Loucy (cell line): ENCODE measurements at regions not wholly inside any gene's neighbourhood (a gene's known extent, or its start where the extent isn't known, plus 50 kb on each side); places are given as distances from the start of the nearest gene placed in this dataset.

Experiments
- H2AFZ ChIP-seq: fragments of 200-600 bp; sonication (generic); 2 replicates; pipeline ENCODE4 v1.6.0; 2016; ENCODE audit warnings: antibody characterized with exemption, mild to moderate bottlenecking, low read length, moderate library complexity
- H3F3A ChIP-seq: fragments of 200-600 bp; 2 replicates; pipeline ENCODE4 v1.6.0; 2016; ENCODE audit warnings: antibody characterized with exemption, low read depth, mild to moderate bottlenecking
- H3K27me3 ChIP-seq: fragments of 200-600 bp; sonication (generic); 2 replicates; pipeline ENCODE4 v1.6.1; 2014; ENCODE audit warnings: low read length, mild to moderate bottlenecking; ENCODE audit not compliant: insufficient read depth, poor library complexity, severe bottlenecking
- H3K36me3 ChIP-seq: fragments of 200-600 bp; sonication (generic); 2 replicates; pipeline ENCODE4 v1.6.1; 2016; ENCODE audit warnings: low read length; ENCODE audit not compliant: insufficient read depth
- H3K4me1 ChIP-seq: fragments of 200-600 bp; sonication (generic); 2 replicates; pipeline ENCODE4 v1.5.1; 2014; ENCODE audit warnings: low read length, mild to moderate bottlenecking; ENCODE audit not compliant: insufficient read depth, poor library complexity, severe bottlenecking
- H3K4me2 ChIP-seq: fragments of 200-600 bp; sonication (generic); 2 replicates; pipeline ENCODE4 v1.6.0; 2014; ENCODE audit warnings: antibody characterized with exemption, low read length, low read depth, mild to moderate bottlenecking; ENCODE audit not compliant: poor library complexity, severe bottlenecking
- H3K4me3 ChIP-seq: fragments of 200-600 bp; sonication (generic); 2 replicates; pipeline ENCODE4 v1.5.1; 2014; ENCODE audit warnings: low read length, mild to moderate bottlenecking, mixed read lengths; ENCODE audit not compliant: poor library complexity, severe bottlenecking
- H3K79me2 ChIP-seq: fragments of 200-600 bp; sonication (generic); 2 replicates; pipeline ENCODE4 v1.6.1; 2014; ENCODE audit warnings: low read length; ENCODE audit not compliant: insufficient read depth
- H3K9ac ChIP-seq: fragments of 200-600 bp; sonication (generic); 2 replicates; pipeline ENCODE4 v1.6.0; 2014; ENCODE audit warnings: mild to moderate bottlenecking, low read depth, low read length, moderate library complexity; ENCODE audit not compliant: poor library complexity, severe bottlenecking
- H3K9me2 ChIP-seq: fragments of 200-600 bp; sonication (generic); replicated peaks from 2 replicates; pipeline ENCODE4 v1.6.1; 2016; ENCODE audit warnings: low read depth, low read length, mixed read lengths
- H3K9me3 ChIP-seq: fragments of 200-600 bp; sonication (generic); 2 replicates; pipeline ENCODE4 v1.6.1; 2014; ENCODE audit warnings: mild to moderate bottlenecking, antibody characterized with exemption, low read length, low read depth; ENCODE audit not compliant: insufficient read depth
- H4K20me1 ChIP-seq: fragments of 200-600 bp; sonication (generic); 2 replicates; pipeline ENCODE4 v1.6.0; 2014; ENCODE audit warnings: antibody characterized with exemption, low read length, mild to moderate bottlenecking; ENCODE audit not compliant: insufficient read depth, poor library complexity, severe bottlenecking
- CTCF ChIP-seq: fragments of 200-600 bp; sonication (generic); conservative IDR thresholded peaks from 2 replicates; pipeline ENCODE4 v1.5.1; 2014; ENCODE audit warnings: mild to moderate bottlenecking, antibody characterized with exemption, low read length
- EZH2phosphoT487 ChIP-seq: fragments of 200-600 bp; IDR thresholded peaks from 2 replicates; pipeline ENCODE4 v1.6.1; 2018; ENCODE audit warnings: antibody characterized with exemption, mild to moderate bottlenecking, moderate library complexity, borderline replicate concordance

GRCh38 chr5:13063088-13063487 is 881.4 kb downstream of the DNAH5 start:
- TF ChIP-seq EZH2phosphoT487 (no peak), CTCF (no peak)
- no peak overlapping the region for H2AFZ ChIP-seq
- H3K79me2 ChIP-seq = no peaks in the 10 kb centered on the region
- no peaks in the 10 kb centered on the region for H3K9me3 ChIP-seq
- H3K27me3 ChIP-seq = no peaks in the 10 kb centered on the region
- no peaks in the 10 kb centered on the region for H3K4me1 ChIP-seq
- no peak overlapping the region for H3K4me2 ChIP-seq
- H4K20me1 ChIP-seq = no peaks in the 10 kb centered on the region
- no peaks in the 10 kb centered on the region for H3K9me2 ChIP-seq
- no peak overlapping the region for H3K4me3 ChIP-seq
- no peaks in the 10 kb centered on the region for H3K36me3 ChIP-seq
- H3K9ac ChIP-seq = no peak overlapping the region
- no peaks in the 10 kb centered on the region for H3F3A ChIP-seq

- Histone ChIP-seq H4K20me1 (no peaks in the 10 kb centered on the region), H3K9me3 (no peaks in the 10 kb centered on the region), H3K27me3 (no peaks in the 10 kb centered on the region), H3K4me1 (no peaks in the 10 kb centered on the region), H3F3A (no peaks in the 10 kb centered on the region), H3K4me3 (no peak overlapping the region), H3K79me2 (no peaks in the 10 kb centered on the region), H3K9me2 (no peaks in the 10 kb centered on the region), H3K4me2 (no peak overlapping the region), H3K9ac (no peak overlapping the region), H3K36me3 (no peaks in the 10 kb centered on the region), H2AFZ (no peak overlapping the region)
- TF ChIP-seq CTCF (no peak), EZH2phosphoT487 (no peak)
Measured at GRCh38 chr5:13045897-13046551, 898.5 kb downstream of the DNAH5 start.

GRCh38 chr5:13034061-13034460 is 910.4 kb downstream of the DNAH5 start:
- Histone ChIP-seq H3K79me2 (no peaks in the 10 kb centered on the region), H2AFZ (no peak overlapping the region), H3K9me3 (no peaks in the 10 kb centered on the region), H3K9me2 (no peaks in the 10 kb centered on the region), H3K36me3 (no peaks in the 10 kb centered on the region), H4K20me1 (no peaks in the 10 kb centered on the region), H3K4me3 (no peak overlapping the region), H3K4me2 (no peak overlapping the region), H3K4me1 (no peaks in the 10 kb centered on the region), H3F3A (no peaks in the 10 kb centered on the region), H3K9ac (no peak overlapping the region), H3K27me3 (no peaks in the 10 kb centered on the region)
- no peak for TF ChIP-seq EZH2phosphoT487
- no peak for TF ChIP-seq CTCF
